CD14-positive monocyte (primary cell): ENCODE measurements at regions not wholly inside any gene's neighbourhood (a gene's known extent, or its start where the extent isn't known, plus 50 kb on each side); places are given as distances from the start of the nearest gene placed in this dataset.

Source experiments
- DNase-seq, 3 donors: peaks; one replicate each; pipeline ENCODE4 v3.0.0-alpha.2; 2011 to 2022
- H2AFZ ChIP-seq: 2 replicates; pipeline ENCODE4 v1.6.0; 2012; ENCODE audit warnings: mild to moderate bottlenecking, low read depth, low read length, inconsistent platforms; ENCODE audit not compliant: insufficient read depth, poor library complexity, severe bottlenecking
- H3K27ac ChIP-seq, 2 donors: 1 replicate in 1 of 2; 2 replicates in 1 of 2; pipeline ENCODE4 v1.5.1; 2012 to 2013; ENCODE audit warnings: low read length in 2 of 2, control low read depth in 1 of 2, inconsistent platforms in 1 of 2, low read depth in 1 of 2, mild to moderate bottlenecking in 1 of 2
- H3K27me3 ChIP-seq, 2 donors: one replicate each; pipeline versions ENCODE4 v1.6.0 to v1.6.1; 2011 to 2013; ENCODE audit warnings: low read length in 2 of 2; ENCODE audit not compliant: control insufficient read depth in 2 of 2, insufficient read depth in 2 of 2
- H3K36me3 ChIP-seq, 2 donors: replicated peaks in 1 of 2; 1 replicate in 1 of 2; 2 replicates in 1 of 2; pipeline versions ENCODE4 v1.5.1 to v1.6.1; 2012 to 2013; ENCODE audit warnings: low read length in 2 of 2, control low read depth in 1 of 2, inconsistent platforms in 1 of 2, mild to moderate bottlenecking in 1 of 2; ENCODE audit not compliant: insufficient read depth in 2 of 2, control insufficient read depth in 1 of 2
- H3K4me1 ChIP-seq, 2 donors: 1 replicate in 1 of 2; 2 replicates in 1 of 2; pipeline versions ENCODE4 v1.5.1 to v1.6.1; 2012 to 2013; ENCODE audit warnings: low read length in 2 of 2, control low read depth in 1 of 2, inconsistent platforms in 1 of 2, mild to moderate bottlenecking in 1 of 2, moderate library complexity in 1 of 2; ENCODE audit not compliant: insufficient read depth in 2 of 2, control insufficient read depth in 1 of 2
- H3K4me2 ChIP-seq: replicated peaks from 2 replicates; pipeline ENCODE3; 2012; ENCODE audit warnings: low read length, moderate library complexity, mild to moderate bottlenecking; ENCODE audit not compliant: poor library complexity, severe bottlenecking; ENCODE audit errors: extremely low read depth
- H3K4me3 ChIP-seq, 3 experiments: fragments of 200-600 bp in 1 of 3; sonication (generic) in 1 of 3; replicated peaks in 1 of 3; 1 replicate in 2 of 3; 2 replicates in 1 of 3; pipeline ENCODE4 v1.5.1; 2011 to 2013; ENCODE audit warnings: low read length in 3 of 3, mild to moderate bottlenecking in 3 of 3, control low read depth in 2 of 3, low read depth in 2 of 3, inconsistent platforms in 1 of 3, moderate library complexity in 1 of 3
- H3K79me2 ChIP-seq: 2 replicates; pipeline ENCODE4 v1.6.0; 2012; ENCODE audit warnings: mild to moderate bottlenecking, control low read depth, inconsistent platforms, low read length, moderate library complexity; ENCODE audit not compliant: insufficient read depth
- H3K9ac ChIP-seq: 2 replicates; pipeline ENCODE4 v1.6.0; 2017; ENCODE audit warnings: low read length, mild to moderate bottlenecking; ENCODE audit not compliant: insufficient read depth, poor library complexity, severe bottlenecking
- H3K9me3 ChIP-seq, 2 donors: replicated peaks in 1 of 2; 1 replicate in 1 of 2; 2 replicates in 1 of 2; pipeline versions ENCODE4 v1.5.1 to v1.6.1; 2012 to 2013; ENCODE audit warnings: low read length in 2 of 2, control low read depth in 1 of 2; ENCODE audit not compliant: control insufficient read depth in 1 of 2, insufficient read depth in 1 of 2
- H4K20me1 ChIP-seq: 2 replicates; pipeline ENCODE4 v1.6.0; 2012; ENCODE audit warnings: mild to moderate bottlenecking, low read length, control low read depth, moderate library complexity; ENCODE audit not compliant: insufficient read depth
- H3K27ac Mint-ChIP-seq, 7 donors: one replicate each; pipeline ENCODE4 v1.8.0; 2020; ENCODE audit warnings: mild to moderate bottlenecking in 7 of 7, mixed read lengths in 7 of 7, moderate library complexity in 6 of 7, inconsistent platforms in 2 of 7
- H3K27me3 Mint-ChIP-seq, 3 donors: one replicate each; pipeline ENCODE4 v1.8.0; 2021 to 2022; ENCODE audit warnings: low read depth in 3 of 3, mild to moderate bottlenecking in 3 of 3, mixed read lengths in 3 of 3, moderate library complexity in 3 of 3, inconsistent platforms in 1 of 3
- H3K36me3 Mint-ChIP-seq, 2 donors: one replicate each; pipeline ENCODE4 v1.8.0; 2020; ENCODE audit warnings: mixed read lengths in 2 of 2, inconsistent platforms in 1 of 2, mild to moderate bottlenecking in 1 of 2
- H3K4me1 Mint-ChIP-seq: one replicate; pipeline ENCODE4 v1.8.0; 2020; ENCODE audit warnings: mild to moderate bottlenecking, mixed read lengths
- H3K4me3 Mint-ChIP-seq, 2 donors: one replicate each; pipeline ENCODE4 v1.8.0; 2020; ENCODE audit warnings: mild to moderate bottlenecking in 2 of 2, mixed read lengths in 2 of 2, moderate library complexity in 1 of 2
- H3K9me3 Mint-ChIP-seq, 7 donors: one replicate each; pipeline ENCODE4 v1.8.0; 2020 to 2022; ENCODE audit warnings: mixed read lengths in 7 of 7, mild to moderate bottlenecking in 6 of 7, moderate library complexity in 6 of 7, inconsistent platforms in 2 of 7
- CTCF ChIP-seq: fragments of 200-600 bp; IDR thresholded peaks from one replicate; pipeline ENCODE4 v1.8.0; 2022; ENCODE audit warnings: antibody characterized with exemption, mild to moderate bottlenecking
- WGBS: methylation state at CpG from one replicate; pipeline ENCODE4 v1.1.5; 2013; ENCODE audit warnings: missing lambda C conversion rate; ENCODE audit not compliant: insufficient coverage; 5-methylcytosine and 5-hydroxymethylcytosine counted together
- intact Hi-C, 2 donors: fragments of 100-400 bp; cut with micrococcal nuclease; formaldehyde crosslinking; loops; one replicate each; pipeline versions ENCODE4 v1.15.0 to v1.15.1; 2023

DNA sequence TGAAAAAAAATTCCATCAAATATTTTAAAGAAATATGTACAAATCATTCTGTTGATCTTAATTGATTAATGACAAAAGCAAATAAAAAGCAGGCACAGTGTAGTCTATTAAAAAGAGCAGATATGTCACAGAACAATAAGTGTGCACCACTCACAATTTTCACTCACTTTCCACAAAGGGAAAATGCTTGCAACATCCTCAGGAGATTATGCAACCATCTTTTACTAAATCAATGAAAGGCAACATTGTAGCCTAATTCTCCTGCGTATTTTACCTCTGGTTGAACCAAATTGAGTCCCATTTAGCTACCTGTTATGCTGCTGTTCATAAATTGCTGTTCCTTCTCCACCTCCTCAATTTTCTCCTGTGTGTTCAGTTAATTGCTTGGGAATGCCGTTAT lies 1346.8 kb upstream of the PIK3C3 start:
- no peak overlapping the region for H3K9ac ChIP-seq
- H3K27me3 ChIP-seq, result no peaks in the 10 kb centered on the region
- no peak for DNase-seq
- H3K4me2 ChIP-seq, result no peak overlapping the region
- H3K4me3 Mint-ChIP-seq, result no peak overlapping the region
- H3K9me3 Mint-ChIP-seq, result peaks cover 0 to 10% (median 3%) of the 10 kb centered on the region in 7 donors
- no peak overlapping the region for H3K27ac Mint-ChIP-seq
- H3K27me3 Mint-ChIP-seq, result no peaks in the 10 kb centered on the region
- H3K4me3 ChIP-seq, result no peak overlapping the region
- H3K27ac ChIP-seq, result no peak overlapping the region
- intact Hi-C loops, result no loop called here
- no peaks in the 10 kb centered on the region for H3K36me3 ChIP-seq
- no peaks in the 10 kb centered on the region for H3K36me3 Mint-ChIP-seq
- no peaks in the 10 kb centered on the region for H3K4me1 Mint-ChIP-seq
- H3K79me2 ChIP-seq, result no peaks in the 10 kb centered on the region
- no peaks in the 10 kb centered on the region for H4K20me1 ChIP-seq
- no peak for TF ChIP-seq CTCF
- 71% methylated on average over 1 of the region's 2 CpGs for WGBS
- H3K4me1 ChIP-seq, result no peaks in the 10 kb centered on the region
- peaks cover 0 to 7% of the 10 kb centered on the region in 2 donors for H3K9me3 ChIP-seq
- no peak overlapping the region for H2AFZ ChIP-seq

DNA sequence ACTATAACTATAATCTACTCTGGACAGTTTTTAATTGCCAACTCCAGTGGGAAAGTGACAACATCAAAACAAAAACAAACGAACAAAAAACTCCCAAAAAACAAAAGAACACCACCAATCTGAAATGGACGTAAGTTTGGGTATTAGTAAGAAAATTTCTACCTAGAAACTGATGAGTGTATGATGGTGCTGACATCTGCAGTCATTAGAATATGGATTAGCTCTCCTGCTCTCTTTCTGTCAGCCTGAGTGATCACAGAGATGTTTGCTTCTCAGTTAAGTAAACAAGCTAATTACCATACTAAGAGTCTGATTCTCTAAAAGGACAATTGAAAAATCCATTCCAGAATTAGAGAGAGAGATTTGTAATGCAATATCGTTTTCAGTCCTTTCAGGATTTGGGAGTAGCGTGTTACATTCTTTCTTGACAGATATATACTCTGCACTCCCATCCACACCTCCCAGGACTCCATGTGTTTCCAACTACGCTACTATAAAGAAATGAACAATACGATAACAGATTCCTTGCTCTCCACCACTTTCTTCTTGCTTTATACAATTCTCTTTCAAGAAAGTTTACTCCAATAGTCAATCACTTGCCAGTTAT lies 1347.4 kb upstream of the PIK3C3 start:
- H3K4me2 ChIP-seq, result no peak overlapping the region
- H3K4me3 Mint-ChIP-seq, result no peak overlapping the region
- no peaks in the 10 kb centered on the region for H3K4me1 ChIP-seq
- WGBS, result 100% methylated on average over 2 of the region's 6 CpGs
- no peak overlapping the region for H3K27ac ChIP-seq
- TF ChIP-seq CTCF, result no peak
- no peak for DNase-seq
- no peak overlapping the region for H3K4me3 ChIP-seq
- H3K9ac ChIP-seq, result no peak overlapping the region
- peaks cover 0 to 7% of the 10 kb centered on the region in 2 donors for H3K9me3 ChIP-seq
- H3K27me3 Mint-ChIP-seq, result no peaks in the 10 kb centered on the region
- H3K27me3 ChIP-seq, result no peaks in the 10 kb centered on the region
- no peaks in the 10 kb centered on the region for H3K36me3 ChIP-seq
- no peaks in the 10 kb centered on the region for H4K20me1 ChIP-seq
- no peaks in the 10 kb centered on the region for H3K36me3 Mint-ChIP-seq
- no peak overlapping the region for H3K27ac Mint-ChIP-seq
- H3K4me1 Mint-ChIP-seq, result no peaks in the 10 kb centered on the region
- H2AFZ ChIP-seq, result no peak overlapping the region
- peaks cover 0 to 7% (median 3%) of the 10 kb centered on the region in 7 donors for H3K9me3 Mint-ChIP-seq
- no peaks in the 10 kb centered on the region for H3K79me2 ChIP-seq
- intact Hi-C loops, result no loop called here
